GM12878 (cell line): ENCODE measurements at regions not wholly inside any gene's neighbourhood (a gene's known extent, or its start where the extent isn't known, plus 50 kb on each side); places are given as distances from the start of the nearest gene placed in this dataset.

Experiments
- ATAC-seq: fragments of 200-7000 bp; cut with Tn5 transposase; 3 replicates; pipeline ENCODE4 v1.9.1; 2020; ENCODE audit warnings: mild to moderate bottlenecking, moderate library complexity
- BruUV-seq: library from RNA; stranded (reverse); fragments of 400-500 nt; replicated peaks from 2 replicates; lab custom pipeline; 2021; lab: Mats Ljungman, UMichigan
- CTCF ChIA-PET: fragments of 300-600 bp; sonication (Branson Sonifier 250); formaldehyde crosslinking; extraction: SDS; loops from one replicate; lab custom pipeline; 2021; ENCODE audit warnings: inconsistent platforms; lab: Yijun Ruan, JAX
- POLR2A ChIA-PET: fragments of 350-600 bp; formaldehyde crosslinking; extraction: SDS; loops from one replicate; lab custom pipeline; 2021; ENCODE audit warnings: inconsistent platforms; lab: Charles Lee
- RAD21 ChIA-PET: fragments of 300-600 bp; sonication (Branson Sonifier 250); formaldehyde crosslinking; loops from one replicate; lab custom pipeline; 2023; ENCODE audit warnings: antibody characterized with exemption; ENCODE audit not compliant: unreplicated experiment; lab: Charles Lee
- SMC1A ChIA-PET: fragments of 300-600 bp; sonication (Branson Sonifier 250); formaldehyde crosslinking; loops from one replicate; lab custom pipeline; 2023; ENCODE audit not compliant: unreplicated experiment, uncharacterized antibody; lab: Charles Lee
- DNase-seq: peaks from one replicate; pipeline ENCODE4 v3.0.0-alpha.2; 2011; ENCODE audit warnings: low read depth, low spot score
- FAIRE-seq: peaks from 3 replicates; lab custom pipeline; 2011; peaks lifted over from hg19 to GRCh38; lab: Jason Lieb, UNC
- H2AFZ ChIP-seq: 2 replicates; pipeline ENCODE4 v1.6.0; 2011; ENCODE audit warnings: low read depth, low read length, control low read depth; ENCODE audit not compliant: control insufficient read depth
- H3K27ac ChIP-seq: 2 replicates; pipeline ENCODE4 v1.5.1; 2011; ENCODE audit warnings: control low read depth; ENCODE audit not compliant: control insufficient read depth, insufficient read depth
- H3K27me3 ChIP-seq, 2 experiments: replicated peaks in 1 of 2; 2 replicates each; pipeline versions ENCODE4 v1.6.0 to v1.6.1; 2011; ENCODE audit warnings: low read length in 1 of 2; ENCODE audit not compliant: control insufficient read depth in 2 of 2, insufficient read depth in 2 of 2
- H3K36me3 ChIP-seq, 2 experiments: 2 replicates each; pipeline ENCODE4 v1.5.1; 2011; ENCODE audit warnings: low read length in 1 of 2; ENCODE audit not compliant: control insufficient read depth in 2 of 2, insufficient read depth in 2 of 2
- H3K4me1 ChIP-seq: 2 replicates; pipeline ENCODE4 v1.6.1; 2011; ENCODE audit warnings: mild to moderate bottlenecking, low read length, moderate library complexity, mixed read lengths; ENCODE audit not compliant: control insufficient read depth, insufficient read depth
- H3K4me2 ChIP-seq: 2 replicates; pipeline ENCODE4 v1.6.0; 2011; ENCODE audit warnings: control low read depth; ENCODE audit not compliant: control insufficient read depth, insufficient read depth
- H3K4me3 ChIP-seq: fragments of 200-600 bp; sonication (generic); 2 replicates; pipeline ENCODE4 v1.5.1; 2016
- H3K79me2 ChIP-seq: 2 replicates; pipeline ENCODE4 v1.6.0; 2011; ENCODE audit warnings: low read length; ENCODE audit not compliant: control insufficient read depth, insufficient read depth
- H3K9ac ChIP-seq: 2 replicates; pipeline ENCODE4 v1.8.0; 2011; ENCODE audit warnings: low read length, control low read depth, mixed read lengths; ENCODE audit not compliant: control insufficient read depth, insufficient read depth
- H3K9me3 ChIP-seq: replicated peaks from 3 replicates; pipeline ENCODE4 v1.5.1; 2011; ENCODE audit warnings: mild to moderate bottlenecking, low read length; ENCODE audit not compliant: control insufficient read depth, insufficient read depth
- H4K20me1 ChIP-seq: 2 replicates; pipeline ENCODE4 v1.6.0; 2011; ENCODE audit not compliant: control insufficient read depth, insufficient read depth
- ATF7 ChIP-seq: fragments of 450-650 bp; IDR thresholded peaks from 2 replicates; pipeline ENCODE4 v1.6.1; 2016; ENCODE audit warnings: low read depth, mild to moderate bottlenecking
- CBX5 ChIP-seq: sonication (generic); IDR thresholded peaks from 2 replicates; pipeline ENCODE4 v1.6.1; 2016; ENCODE audit warnings: low read depth, moderate library complexity, mild to moderate bottlenecking, inconsistent platforms
- CEBPZ ChIP-seq: fragments of 150-350 bp; IDR thresholded peaks from 2 replicates; pipeline ENCODE4 v1.6.1; 2016; ENCODE audit warnings: low read depth, low read length
- CHD1 ChIP-seq: IDR thresholded peaks from 2 replicates; pipeline ENCODE4 v1.6.1; 2012; ENCODE audit warnings: low read depth, low read length, improper control_type of control experiment
- EED ChIP-seq: sonication (generic); IDR thresholded peaks from 2 replicates; pipeline ENCODE4 v1.6.1; 2016; ENCODE audit warnings: antibody characterized with exemption, low read depth
- FOS ChIP-seq: IDR thresholded peaks from 3 replicates; pipeline ENCODE4 v1.6.1; 2011; ENCODE audit warnings: borderline replicate concordance; ENCODE audit not compliant: insufficient read length; ENCODE audit errors: extremely low read depth
- HDGF ChIP-seq: fragments of 450-650 bp; IDR thresholded peaks from 2 replicates; pipeline ENCODE4 v1.6.1; 2016; ENCODE audit warnings: antibody characterized with exemption
- NFYA ChIP-seq: IDR thresholded peaks from 2 replicates; pipeline ENCODE4 v1.6.1; 2011; ENCODE audit warnings: low read depth, mild to moderate bottlenecking, low read length, improper control_type of control experiment, borderline replicate concordance
- NR2C1 ChIP-seq: fragments of 450-650 bp; IDR thresholded peaks from 2 replicates; pipeline ENCODE4 v1.6.1; 2017; ENCODE audit warnings: antibody characterized with exemption, mild to moderate bottlenecking, moderate library complexity
- PAX5 ChIP-seq: IDR thresholded peaks from 2 replicates; pipeline ENCODE4 v1.6.1; 2011; ENCODE audit warnings: low read depth, low read length, borderline replicate concordance
- POLR2A ChIP-seq: IDR thresholded peaks from 2 replicates; pipeline ENCODE4 v1.6.1; 2011; ENCODE audit warnings: low read depth, mild to moderate bottlenecking, low read length
- POLR2AphosphoS2 ChIP-seq: IDR thresholded peaks from 2 replicates; pipeline ENCODE4 v1.6.1; 2011; ENCODE audit warnings: low read depth, mild to moderate bottlenecking, low read length, improper control_type of control experiment, moderate library complexity
- RUNX3 ChIP-seq: IDR thresholded peaks from 2 replicates; pipeline ENCODE4 v1.6.1; 2012; ENCODE audit warnings: low read length, inconsistent platforms
- SIN3A ChIP-seq: IDR thresholded peaks from 2 replicates; pipeline ENCODE4 v1.6.1; 2012; ENCODE audit warnings: low read depth, low read length, improper control_type of control experiment
- SP1 ChIP-seq: IDR thresholded peaks from one replicate; pipeline ENCODE4 v1.6.1; 2011; ENCODE audit warnings: low read depth, low read length
- SPI1 ChIP-seq: IDR thresholded peaks from 2 replicates; pipeline ENCODE4 v1.6.1; 2011; ENCODE audit warnings: low read depth, mild to moderate bottlenecking, low read length, moderate library complexity, borderline replicate concordance; ENCODE audit not compliant: insufficient read depth
- SRF ChIP-seq, 2 experiments: IDR thresholded peaks; 2 replicates each; pipeline ENCODE4 v1.6.1; 2011; ENCODE audit warnings: low read depth in 2 of 2, low read length in 2 of 2, mild to moderate bottlenecking in 1 of 2, moderate library complexity in 1 of 2
- STAT1 ChIP-seq: fragments of 450-650 bp; conservative IDR thresholded peaks from 2 replicates; pipeline ENCODE4 v1.6.1; 2014; ENCODE audit warnings: antibody characterized with exemption, mild to moderate bottlenecking
- TAF1 ChIP-seq: IDR thresholded peaks from 2 replicates; pipeline ENCODE4 v1.6.1; 2011; ENCODE audit warnings: mild to moderate bottlenecking, low read depth, low read length, borderline replicate concordance
- ZNF24 ChIP-seq: fragments of 450-650 bp; IDR thresholded peaks from 2 replicates; pipeline ENCODE4 v1.6.1; 2017; ENCODE audit warnings: antibody characterized with exemption, mild to moderate bottlenecking
- WGBS: methylation state at CpG from one replicate; pipeline ENCODE4 v1.1.6; 2016; ENCODE audit warnings: low lambda C conversion rate; ENCODE audit not compliant: insufficient replicate concordance, insufficient coverage; ENCODE audit errors: missing lambda C conversion rate; 5-methylcytosine and 5-hydroxymethylcytosine counted together
- in situ Hi-C: fragments of 300-500 bp; cut with MboI; formaldehyde crosslinking; loops from 9 replicates; pipeline ENCODE4 v1.14.3; 2018; ENCODE audit warnings: mixed read lengths
- intact Hi-C: fragments of 100-400 bp; cut with micrococcal nuclease; formaldehyde crosslinking; loops from one replicate; pipeline ENCODE4 v1.14.2; 2022; ENCODE audit not compliant: unreplicated experiment

DNA sequence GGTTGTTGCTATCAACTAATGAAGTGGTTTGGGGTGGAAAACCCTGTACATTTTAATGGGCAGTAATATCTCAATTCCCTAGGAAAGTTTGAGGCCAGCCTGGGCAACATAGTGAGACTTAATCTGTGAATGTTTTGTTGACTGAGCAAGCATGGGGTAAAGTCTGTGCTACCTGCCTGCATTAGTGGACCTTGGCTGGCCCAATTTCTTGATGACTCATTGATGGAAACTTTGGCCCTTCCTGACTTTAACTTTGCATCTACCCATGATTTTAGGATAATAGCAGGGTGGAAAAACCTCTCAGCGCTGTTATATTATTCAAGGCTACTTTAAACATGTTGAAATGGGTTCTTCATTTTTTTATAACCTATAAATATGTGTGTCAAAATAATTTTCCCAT, 389.4 kb upstream of the RORB start:
- POLR2A ChIA-PET: no interaction called here
- SMC1A ChIA-PET: no interaction called here
- Histone ChIP-seq H2AFZ (no peak overlapping the region), H3K79me2 (no peaks in the 10 kb centered on the region), H3K27ac (no peak overlapping the region), H3K9ac (no peak overlapping the region), H3K27me3 (no peaks in the 10 kb centered on the region), H3K4me2 (no peak overlapping the region), H3K36me3 (no peaks in the 10 kb centered on the region), H3K9me3 (no peaks in the 10 kb centered on the region), H3K4me3 (no peak overlapping the region), H3K4me1 (no peaks in the 10 kb centered on the region), H4K20me1 (no peaks in the 10 kb centered on the region)
- RAD21 ChIA-PET: no interaction called here
- FAIRE-seq: no peak
- 0% methylated on average over 1 of the region's 1 CpG for WGBS
- intact Hi-C loops: no loop called here
- in situ Hi-C loops: no loop called here
- no peak for DNase-seq
- no TSS peak for BruUV-seq
- TF ChIP-seq ATF7 (no peak), FOS (no peak), PAX5 (no peak), HDGF (no peak), NR2C1 (no peak), ZNF24 (no peak), STAT1 (no peak)
- ATAC-seq: no peak
- CTCF ChIA-PET: no interaction called here

DNA sequence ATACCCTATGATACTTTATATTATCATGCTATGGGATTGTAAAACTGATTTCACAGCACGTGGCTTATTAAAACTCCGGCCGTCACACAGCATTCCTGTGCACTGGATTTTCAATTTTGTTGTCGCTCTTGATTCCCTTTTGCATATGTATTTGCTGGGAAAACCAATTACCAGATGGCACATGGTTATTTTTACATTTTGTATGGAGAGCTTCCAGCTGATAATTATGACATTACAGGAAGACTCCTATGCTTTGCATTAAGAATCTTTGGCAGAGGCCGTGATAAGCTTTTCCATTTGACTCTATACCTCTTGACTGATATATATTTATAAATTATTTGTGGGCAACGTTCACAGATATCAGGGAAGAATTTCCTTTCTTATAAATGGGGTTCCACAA, 381.2 kb upstream of the RORB start:
- Histone ChIP-seq H3K9me3 (no peaks in the 10 kb centered on the region), H3K9ac (no peak overlapping the region), H4K20me1 (no peaks in the 10 kb centered on the region), H3K79me2 (no peaks in the 10 kb centered on the region), H3K4me2 (no peak overlapping the region), H3K27me3 (no peaks in the 10 kb centered on the region), H3K36me3 (no peaks in the 10 kb centered on the region), H3K27ac (no peak overlapping the region), H3K4me1 (no peaks in the 10 kb centered on the region), H3K4me3 (no peak overlapping the region), H2AFZ (no peak overlapping the region)
- in situ Hi-C loops: no loop called here
- CTCF ChIA-PET: no interaction called here
- POLR2A ChIA-PET: no interaction called here
- WGBS: 43% methylated on average over 6 of the region's 6 CpGs
- BruUV-seq: no TSS peak
- SMC1A ChIA-PET: interaction anchor here (0.9 kb wide), 1 partner anchor 16 kb away, joined by 3 read pairs; no protein-coding TSS in a partner anchor
- RAD21 ChIA-PET: no interaction called here
- no peak for DNase-seq
- TF ChIP-seq POLR2AphosphoS2: no peak
- no peak for TF ChIP-seq SRF (IDR thresholded peaks at IDR 0.05; ENCODE audit: low read depth in 2 of 2, low read length in 2 of 2)
- TF ChIP-seq CHD1: no peak
- no peak for TF ChIP-seq EED
- TF ChIP-seq NFYA: no peak
- TF ChIP-seq CBX5: no peak
- TF ChIP-seq CEBPZ: no peak
- no peak for TF ChIP-seq SPI1
- no peak for TF ChIP-seq SP1
- no peak for TF ChIP-seq TAF1
- TF ChIP-seq POLR2A: no peak
- TF ChIP-seq RUNX3: no peak
- TF ChIP-seq SIN3A: no peak
- no peak for ATAC-seq
- FAIRE-seq: no peak
- intact Hi-C loops: no loop called here
